ENCODE measurements at regions not wholly inside any gene's neighbourhood (a gene's known extent, or its start where the extent isn't known, plus 50 kb on each side); places are given as distances from the start of the nearest gene placed in this dataset.

DNA sequence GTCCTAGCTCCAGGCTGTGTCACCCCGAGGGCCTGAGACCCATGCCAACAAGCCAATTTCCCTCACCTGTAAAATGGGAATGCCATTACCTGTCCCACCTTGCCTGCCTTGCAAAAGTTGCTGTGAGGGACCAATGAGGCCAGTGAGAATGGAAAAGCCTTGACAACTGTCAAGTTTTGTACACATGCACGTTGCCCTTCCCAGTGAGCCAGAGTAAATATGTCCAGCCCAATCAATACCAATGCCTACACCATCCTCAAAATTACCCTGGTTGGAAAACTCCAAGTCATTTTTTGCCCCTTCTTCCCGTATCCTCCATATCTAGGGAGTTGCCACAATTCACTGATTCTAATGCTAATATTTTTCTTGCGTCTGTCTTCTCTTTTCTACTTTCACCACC, 73.5 kb upstream of the RASGRF1 start:
- FAIRE-seq (no peak), DNase-seq (ENCODE audit: low read depth) (no peak)
- Mint-ChIP-seq H3K27me3 (ENCODE audit: low read depth, unreplicated experiment) (peaks cover 7% of the 10 kb centered on the region), H3K36me3 (ENCODE audit: low read depth, unreplicated experiment) (no peaks in the 10 kb centered on the region), H3K4me3 (ENCODE audit: unreplicated experiment) (no peak overlapping the region), H3K27ac (ENCODE audit: unreplicated experiment) (no peak overlapping the region), H3K9me3 (ENCODE audit: unreplicated experiment) (no peaks in the 10 kb centered on the region), H3K4me1 (ENCODE audit: low read depth, unreplicated experiment) (peaks cover 6% of the 10 kb centered on the region)
- no peaks in the 10 kb centered on the region for H3K4me1 ChIP-seq (ENCODE audit: insufficient read depth, low read length)
- H3K27me3 ChIP-seq (ENCODE audit: insufficient read depth, low read length) = no peaks in the 10 kb centered on the region
- no peaks in the 10 kb centered on the region for H3K79me2 ChIP-seq (ENCODE audit: insufficient read depth, low read length)
- no peaks in the 10 kb centered on the region for H3K36me3 ChIP-seq (ENCODE audit: insufficient read depth, low read length)
- no peak overlapping the region for H3K4me3 ChIP-seq (ENCODE audit: insufficient read depth, low read depth, low read length)
- no peaks in the 10 kb centered on the region for H3K9me3 ChIP-seq (ENCODE audit: insufficient read depth, low read depth, low read length)
- TF ChIP-seq, protein P1, sequence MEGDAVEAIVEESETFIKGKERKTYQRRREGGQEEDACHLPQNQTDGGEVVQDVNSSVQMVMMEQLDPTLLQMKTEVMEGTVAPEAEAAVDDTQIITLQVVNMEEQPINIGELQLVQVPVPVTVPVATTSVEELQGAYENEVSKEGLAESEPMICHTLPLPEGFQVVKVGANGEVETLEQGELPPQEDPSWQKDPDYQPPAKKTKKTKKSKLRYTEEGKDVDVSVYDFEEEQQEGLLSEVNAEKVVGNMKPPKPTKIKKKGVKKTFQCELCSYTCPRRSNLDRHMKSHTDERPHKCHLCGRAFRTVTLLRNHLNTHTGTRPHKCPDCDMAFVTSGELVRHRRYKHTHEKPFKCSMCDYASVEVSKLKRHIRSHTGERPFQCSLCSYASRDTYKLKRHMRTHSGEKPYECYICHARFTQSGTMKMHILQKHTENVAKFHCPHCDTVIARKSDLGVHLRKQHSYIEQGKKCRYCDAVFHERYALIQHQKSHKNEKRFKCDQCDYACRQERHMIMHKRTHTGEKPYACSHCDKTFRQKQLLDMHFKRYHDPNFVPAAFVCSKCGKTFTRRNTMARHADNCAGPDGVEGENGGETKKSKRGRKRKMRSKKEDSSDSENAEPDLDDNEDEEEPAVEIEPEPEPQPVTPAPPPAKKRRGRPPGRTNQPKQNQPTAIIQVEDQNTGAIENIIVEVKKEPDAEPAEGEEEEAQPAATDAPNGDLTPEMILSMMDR (IDR thresholded peaks at IDR 0.05; ENCODE audit: insufficient read depth, low read depth, low read length) = no peak
- no peak for TF ChIP-seq EZH2 (IDR thresholded peaks at IDR 0.05; ENCODE audit: insufficient read depth, low read length)
- H2AFZ ChIP-seq (ENCODE audit: low read depth, low read length) = no peak overlapping the region
- no peak overlapping the region for H3K4me2 ChIP-seq (ENCODE audit: low read length)
- no peak overlapping the region for H3K27ac ChIP-seq (ENCODE audit: low read depth, low read length)
- no peaks in the 10 kb centered on the region for H4K20me1 ChIP-seq (ENCODE audit: insufficient read depth, low read length)
- H3K9ac ChIP-seq (ENCODE audit: low read length) = no peak overlapping the region

DNA sequence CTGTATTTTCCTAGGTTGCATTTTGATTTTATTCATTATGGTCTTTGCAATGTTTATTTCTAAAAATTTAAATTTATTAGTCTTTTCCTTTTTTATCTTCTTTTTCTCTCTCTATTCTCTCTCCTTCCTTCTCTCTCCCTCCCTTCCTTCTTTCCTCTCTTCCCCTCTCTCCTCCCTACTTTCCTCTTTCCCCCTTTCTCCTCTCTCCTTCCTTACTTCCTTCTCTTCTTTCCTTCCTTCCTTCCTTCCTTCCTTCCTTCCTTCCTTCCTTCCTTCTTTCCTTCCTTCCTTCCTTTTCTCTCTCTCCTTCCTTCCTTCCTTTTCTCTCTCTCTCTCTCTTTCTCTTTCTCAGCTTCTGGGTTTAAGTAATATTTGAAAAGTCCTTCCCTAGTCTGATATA, 72.8 kb upstream of the RASGRF1 start:
- no peak for TF ChIP-seq EZH2 (IDR thresholded peaks at IDR 0.05; ENCODE audit: insufficient read depth, low read length)
- TF ChIP-seq, protein P1 (IDR thresholded peaks at IDR 0.05; ENCODE audit: insufficient read depth, low read depth, low read length) = no peak
- FAIRE-seq (no peak), DNase-seq (ENCODE audit: low read depth) (no peak)
- H2AFZ ChIP-seq (ENCODE audit: low read depth, low read length) = no peak overlapping the region
- Mint-ChIP-seq H3K4me1 (ENCODE audit: low read depth, unreplicated experiment) (peaks cover 6% of the 10 kb centered on the region), H3K9me3 (ENCODE audit: unreplicated experiment) (no peaks in the 10 kb centered on the region), H3K4me3 (ENCODE audit: unreplicated experiment) (no peak overlapping the region), H3K27me3 (ENCODE audit: low read depth, unreplicated experiment) (peaks cover 9% of the 10 kb centered on the region), H3K36me3 (ENCODE audit: low read depth, unreplicated experiment) (no peaks in the 10 kb centered on the region), H3K27ac (ENCODE audit: unreplicated experiment) (no peak overlapping the region)
- no peaks in the 10 kb centered on the region for H3K9me3 ChIP-seq (ENCODE audit: insufficient read depth, low read depth, low read length)
- H3K27me3 ChIP-seq (ENCODE audit: insufficient read depth, low read length) = no peaks in the 10 kb centered on the region
- H3K9ac ChIP-seq (ENCODE audit: low read length) = no peak overlapping the region
- no peaks in the 10 kb centered on the region for H3K4me1 ChIP-seq (ENCODE audit: insufficient read depth, low read length)
- H4K20me1 ChIP-seq (ENCODE audit: insufficient read depth, low read length) = no peaks in the 10 kb centered on the region
- H3K4me3 ChIP-seq (ENCODE audit: insufficient read depth, low read depth, low read length) = no peak overlapping the region
- no peak overlapping the region for H3K27ac ChIP-seq (ENCODE audit: low read depth, low read length)
- no peak overlapping the region for H3K4me2 ChIP-seq (ENCODE audit: low read length)
- no peaks in the 10 kb centered on the region for H3K79me2 ChIP-seq (ENCODE audit: insufficient read depth, low read length)
- H3K36me3 ChIP-seq (ENCODE audit: insufficient read depth, low read length) = no peaks in the 10 kb centered on the region

DNA sequence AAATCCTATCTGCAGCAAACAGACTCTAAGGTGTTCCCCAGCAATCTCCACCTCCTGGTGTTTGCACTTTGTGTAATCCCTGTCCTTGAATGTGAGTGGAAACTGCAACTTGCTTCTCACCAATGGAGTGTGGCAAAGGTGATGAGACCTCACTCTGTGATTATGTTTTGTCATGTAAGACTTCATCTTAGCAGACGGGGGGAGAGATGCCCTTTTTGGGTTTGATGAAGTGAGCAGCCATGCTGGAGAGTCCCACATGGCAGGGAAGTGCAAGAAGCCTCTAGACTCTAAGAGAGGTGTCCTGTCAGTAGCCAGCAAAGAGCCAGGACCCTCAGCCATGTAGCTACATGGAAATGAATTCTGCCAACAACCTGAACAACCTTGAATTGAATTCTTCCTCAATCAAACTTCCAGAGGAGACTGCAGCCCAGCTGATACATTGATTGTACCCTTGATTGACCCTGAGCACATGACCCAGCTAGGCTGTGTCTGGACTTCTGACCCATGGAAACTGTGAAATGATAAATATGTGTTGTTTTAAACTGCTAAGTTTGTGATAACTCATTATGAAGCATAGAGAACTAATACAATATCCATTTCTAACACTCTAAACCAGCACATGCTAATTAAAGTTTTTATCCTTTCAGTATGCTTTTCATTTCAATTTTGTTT, 71.4 kb upstream of the RASGRF1 start:
- H3K9ac ChIP-seq (ENCODE audit: low read length) = no peak overlapping the region
- Mint-ChIP-seq H3K9me3 (ENCODE audit: unreplicated experiment) (no peaks in the 10 kb centered on the region), H3K27ac (ENCODE audit: unreplicated experiment) (no peak overlapping the region), H3K4me3 (ENCODE audit: unreplicated experiment) (no peak overlapping the region), H3K36me3 (ENCODE audit: low read depth, unreplicated experiment) (no peaks in the 10 kb centered on the region), H3K4me1 (ENCODE audit: low read depth, unreplicated experiment) (peaks cover 6% of the 10 kb centered on the region), H3K27me3 (ENCODE audit: low read depth, unreplicated experiment) (peaks cover 13% of the 10 kb centered on the region)
- H3K4me1 ChIP-seq (ENCODE audit: insufficient read depth, low read length) = no peaks in the 10 kb centered on the region
- H4K20me1 ChIP-seq (ENCODE audit: insufficient read depth, low read length) = no peaks in the 10 kb centered on the region
- H3K4me3 ChIP-seq (ENCODE audit: insufficient read depth, low read depth, low read length) = no peak overlapping the region
- H3K4me2 ChIP-seq (ENCODE audit: low read length) = no peak overlapping the region
- H3K36me3 ChIP-seq (ENCODE audit: insufficient read depth, low read length) = no peaks in the 10 kb centered on the region
- no peaks in the 10 kb centered on the region for H3K79me2 ChIP-seq (ENCODE audit: insufficient read depth, low read length)
- H3K27ac ChIP-seq (ENCODE audit: low read depth, low read length) = no peak overlapping the region
- no peak overlapping the region for H2AFZ ChIP-seq (ENCODE audit: low read depth, low read length)
- FAIRE-seq = no peak
- TF ChIP-seq, protein P1 (IDR thresholded peaks at IDR 0.05; ENCODE audit: insufficient read depth, low read depth, low read length) = no peak
- TF ChIP-seq EZH2 (IDR thresholded peaks at IDR 0.05; ENCODE audit: insufficient read depth, low read length) = no peak
- H3K9me3 ChIP-seq (ENCODE audit: insufficient read depth, low read depth, low read length) = no peaks in the 10 kb centered on the region
- DNase-seq (ENCODE audit: low read depth) = no peak
- no peaks in the 10 kb centered on the region for H3K27me3 ChIP-seq (ENCODE audit: insufficient read depth, low read length)

Measured in astrocyte (in vitro differentiated cells and primary cell).